ENCODE measurements at regions not wholly inside any gene's neighbourhood (a gene's known extent, or its start where the extent isn't known, plus 50 kb on each side); places are given as distances from the start of the nearest gene placed in this dataset.

DNA sequence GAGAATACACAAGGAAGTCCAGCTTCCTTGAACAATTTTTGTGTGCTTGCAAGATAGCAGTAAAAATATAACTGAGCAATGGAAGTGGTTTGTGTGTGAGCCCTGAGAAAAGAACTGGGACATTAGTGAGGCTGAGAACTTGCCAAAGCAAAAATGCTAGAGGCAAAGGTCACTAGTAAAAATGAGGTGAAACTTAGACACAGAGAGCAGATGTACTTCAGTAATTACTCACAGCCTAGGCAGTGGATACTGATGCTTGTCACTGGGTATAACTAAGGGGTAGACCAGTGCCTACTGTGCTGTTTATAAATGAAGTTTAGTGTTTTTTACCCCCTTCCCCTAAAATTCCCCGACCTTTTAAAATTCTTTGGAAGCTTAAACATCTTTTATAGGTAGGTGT, 450.1 kb downstream of the LPIN1 start:
- DNase-seq (ENCODE audit: low spot score) (no peak), FAIRE-seq (no peak)

DNA sequence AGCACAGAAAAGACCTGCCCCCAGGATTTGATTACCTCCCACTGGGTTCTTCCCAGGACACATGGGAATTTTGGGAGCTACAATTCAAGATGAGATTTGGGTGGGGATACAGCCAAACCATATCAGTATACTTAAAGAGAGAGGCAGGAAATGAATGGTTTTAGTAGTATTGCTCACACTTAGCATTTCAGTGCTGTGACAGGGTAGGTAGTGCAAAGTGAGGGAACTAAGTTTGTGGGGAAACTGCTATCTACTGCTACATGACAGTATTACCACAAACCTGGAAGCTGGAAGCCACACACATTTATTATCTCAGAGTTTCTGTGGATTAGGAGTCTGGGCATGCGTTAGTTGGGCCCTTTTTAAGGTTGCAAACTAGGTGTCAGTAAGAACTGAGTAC, 450.7 kb downstream of the LPIN1 start:
- no peak for DNase-seq (ENCODE audit: low spot score)

DNA sequence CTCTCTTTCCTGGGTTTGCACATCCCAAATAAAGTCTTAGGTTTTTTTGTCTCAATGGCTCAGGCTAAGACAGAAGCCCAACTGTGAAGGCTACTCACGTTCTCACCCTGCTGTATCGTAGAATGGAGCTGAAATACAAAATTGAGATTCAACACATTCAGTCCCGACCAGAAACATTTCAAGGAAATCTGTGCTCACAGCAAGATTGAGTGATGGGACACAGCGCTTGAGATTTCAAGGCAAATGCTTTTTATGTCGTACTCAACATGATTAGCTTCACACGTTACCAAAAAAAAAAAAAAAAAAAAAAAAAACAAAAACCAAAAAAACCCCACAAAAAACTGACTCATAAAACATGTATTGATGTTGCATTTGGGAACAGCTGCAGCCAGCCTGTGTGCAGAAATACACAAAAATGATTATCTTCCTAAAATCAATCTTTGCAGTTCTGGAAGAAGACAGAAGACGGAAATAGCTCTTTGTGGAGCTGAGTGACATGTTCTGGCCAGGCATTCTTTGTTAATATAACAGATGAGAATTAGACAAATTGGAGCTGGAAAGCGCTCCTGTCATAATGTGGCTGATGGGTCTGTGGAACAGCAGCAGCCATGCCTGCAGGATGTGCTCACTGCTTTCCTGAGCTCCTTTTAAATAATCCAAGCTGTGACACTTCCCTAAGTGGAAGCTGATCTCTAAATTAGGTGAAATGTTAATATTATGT, 453.2 kb downstream of the LPIN1 start:
- DNase-seq (ENCODE audit: low spot score): no peak
- no peak for FAIRE-seq

More for the DNA sequence above, 450.7 kb downstream of the LPIN1 start:
- FAIRE-seq: peak; percentile 17

DNA sequence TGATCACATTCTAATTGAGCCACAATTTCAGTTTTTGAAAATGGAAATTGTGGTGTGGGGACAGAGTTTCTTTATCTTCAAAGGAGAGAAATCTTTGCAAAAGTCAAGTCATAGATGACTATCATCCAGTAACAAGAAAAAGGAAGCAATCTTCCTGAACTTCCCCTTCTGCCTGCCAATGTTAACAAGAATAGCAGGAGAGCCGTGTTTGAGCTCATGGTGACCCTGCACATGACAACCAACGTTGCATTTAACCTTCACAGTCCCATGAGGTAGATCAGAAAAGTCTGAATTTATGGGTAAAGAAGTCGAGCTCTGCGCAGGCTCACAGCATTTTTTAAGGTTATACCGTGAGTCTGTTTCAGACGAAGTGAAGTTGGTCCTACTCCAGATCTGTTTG, 454.9 kb downstream of the LPIN1 start:
- FAIRE-seq (no peak), DNase-seq (ENCODE audit: low spot score) (no peak)

DNA sequence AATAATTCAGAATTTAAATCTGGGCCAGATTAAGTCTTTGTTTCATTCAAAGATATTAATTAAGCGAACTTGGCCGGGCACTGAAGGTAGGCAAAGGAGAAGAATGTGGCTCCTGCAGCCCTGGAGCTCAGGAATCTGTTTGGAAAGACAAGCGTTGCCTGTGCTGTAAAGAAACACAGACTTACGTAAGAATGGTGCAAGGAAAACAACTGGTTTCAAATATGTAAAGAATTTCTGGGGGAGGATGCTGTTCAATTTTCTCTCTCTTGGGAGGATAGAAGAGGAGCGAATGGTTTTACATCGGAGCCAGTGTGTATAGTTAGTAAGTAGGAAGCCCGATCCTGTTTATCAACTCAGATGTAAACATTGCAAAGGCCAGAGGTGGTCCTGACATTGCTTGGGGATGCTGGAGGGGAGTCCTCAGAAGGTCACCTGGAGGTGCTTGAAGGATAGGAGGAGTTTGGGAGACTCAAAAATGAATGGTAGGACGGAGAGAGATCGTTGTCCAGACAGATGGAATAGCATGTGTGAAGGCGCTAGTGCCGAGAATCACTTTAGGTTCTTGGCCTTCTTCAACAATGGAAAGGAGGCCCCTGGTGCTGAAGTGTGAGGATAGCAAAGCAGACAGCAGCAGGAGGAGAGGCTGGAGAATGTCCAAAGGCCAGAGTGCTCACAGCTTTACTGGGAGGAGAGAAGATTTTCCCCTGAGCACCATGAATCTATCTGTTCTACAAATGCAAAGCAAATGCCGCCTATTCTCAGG, 456.1 kb downstream of the LPIN1 start:
- DNase-seq (ENCODE audit: low spot score): peak; percentile 18

DNA sequence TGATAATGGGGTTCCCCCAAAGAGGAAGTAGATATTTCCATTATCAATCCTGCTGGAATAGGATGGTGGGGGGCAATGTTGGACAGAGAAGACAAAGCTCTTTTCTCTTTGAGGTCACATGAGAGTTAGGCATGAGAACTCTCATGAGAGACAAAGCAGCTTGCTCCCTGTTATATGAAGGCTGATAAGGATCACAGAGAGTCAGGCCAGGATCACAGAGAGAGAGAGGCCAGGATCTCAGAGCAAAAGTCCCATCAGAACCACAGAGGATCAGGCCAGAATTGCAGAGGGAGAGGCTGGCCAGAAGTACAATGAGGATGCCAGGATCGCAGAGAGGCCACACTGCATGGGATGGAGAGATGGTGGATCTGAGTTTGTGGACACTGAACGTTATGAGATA, 457.1 kb downstream of the LPIN1 start:
- FAIRE-seq: no peak
- DNase-seq (ENCODE audit: low spot score): no peak

More for the DNA sequence above, 456.1 kb downstream of the LPIN1 start:
- no peak for FAIRE-seq

DNA sequence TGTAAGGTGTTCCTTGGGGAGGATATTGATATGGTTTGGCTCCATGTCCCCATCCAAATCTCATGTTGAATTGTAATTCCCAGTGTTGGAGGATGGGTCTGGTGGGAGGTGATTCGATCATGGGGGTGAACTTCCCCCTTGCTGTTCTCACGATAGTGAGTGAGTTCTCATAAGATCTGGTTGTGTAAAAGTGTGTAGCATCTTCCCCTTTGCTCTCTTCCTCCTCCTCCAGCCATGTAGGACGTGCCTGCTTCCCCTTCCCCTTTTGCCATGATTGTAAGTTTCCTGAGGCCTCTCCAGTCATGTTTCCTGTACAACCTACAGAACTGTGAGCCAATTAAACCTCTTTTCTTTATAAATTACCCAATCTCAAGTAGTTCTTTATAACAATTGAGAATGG, 458.7 kb downstream of the LPIN1 start:
- no peak for DNase-seq (ENCODE audit: low spot score)
- no peak for FAIRE-seq

DNA sequence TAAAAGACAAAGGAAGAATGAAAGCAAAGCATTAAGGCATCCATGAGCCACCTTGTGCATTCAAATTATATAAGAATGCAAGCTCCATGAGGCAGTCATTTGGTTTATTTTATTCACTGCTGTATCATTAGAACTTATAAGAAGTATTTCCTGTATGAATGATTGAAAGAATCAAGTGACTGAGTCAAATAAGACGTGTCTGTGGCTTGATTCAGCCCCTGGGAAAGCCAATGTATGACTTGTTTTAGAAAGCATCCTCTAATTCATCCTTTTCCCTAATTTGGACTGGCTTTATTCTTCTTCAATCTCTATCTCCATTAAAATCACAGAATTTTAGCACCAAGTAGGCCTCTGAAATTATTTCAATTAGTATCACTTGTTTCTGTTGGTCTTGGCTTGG, 461.1 kb downstream of the LPIN1 start:
- no peak for DNase-seq (ENCODE audit: low spot score)
- FAIRE-seq: no peak

DNA sequence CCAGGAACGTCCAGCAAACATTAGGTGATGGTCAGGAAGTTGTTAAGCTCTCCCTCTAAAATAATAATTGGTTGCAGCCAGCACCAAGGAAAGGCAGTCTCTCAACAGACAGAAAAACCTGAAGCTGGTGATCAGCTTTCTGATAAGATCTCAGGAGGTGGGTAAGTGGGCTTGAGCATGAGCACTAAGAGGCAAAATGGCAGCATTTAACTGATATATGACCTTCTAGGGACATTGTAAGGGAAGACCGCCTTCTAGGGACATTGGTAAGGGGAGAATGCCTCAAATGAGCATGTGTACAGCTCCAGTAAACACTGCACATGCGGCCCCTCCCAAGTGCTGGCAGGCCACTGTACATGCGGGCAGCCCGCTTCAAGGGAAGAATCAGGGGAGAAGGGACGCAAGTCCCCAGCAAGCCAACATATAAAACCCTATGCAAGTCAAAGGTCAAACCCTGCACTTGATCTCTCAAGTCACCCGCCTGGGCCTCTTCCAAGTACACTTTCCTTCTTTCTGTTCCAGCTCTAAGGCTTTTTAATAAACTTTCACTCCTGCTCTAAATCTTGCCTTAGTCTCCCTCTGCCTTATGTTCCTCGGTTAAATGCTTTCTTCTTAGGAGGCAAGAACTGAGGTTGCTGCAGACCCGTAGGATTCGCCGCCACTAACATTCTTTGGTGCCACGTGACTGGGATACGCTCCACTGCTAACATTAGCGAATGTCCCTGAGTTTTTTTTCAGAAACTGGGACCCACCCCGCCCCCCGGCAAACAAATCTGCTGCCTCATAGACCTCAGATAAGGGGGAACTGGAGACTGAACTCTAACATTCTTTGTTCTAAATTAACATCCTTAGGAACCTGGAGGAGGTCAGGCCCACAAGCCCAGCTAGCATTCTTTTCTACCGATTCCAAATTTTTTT, 463.8 kb downstream of the LPIN1 start:
- no peak for DNase-seq (ENCODE audit: low spot score)
- FAIRE-seq: no peak

DNA sequence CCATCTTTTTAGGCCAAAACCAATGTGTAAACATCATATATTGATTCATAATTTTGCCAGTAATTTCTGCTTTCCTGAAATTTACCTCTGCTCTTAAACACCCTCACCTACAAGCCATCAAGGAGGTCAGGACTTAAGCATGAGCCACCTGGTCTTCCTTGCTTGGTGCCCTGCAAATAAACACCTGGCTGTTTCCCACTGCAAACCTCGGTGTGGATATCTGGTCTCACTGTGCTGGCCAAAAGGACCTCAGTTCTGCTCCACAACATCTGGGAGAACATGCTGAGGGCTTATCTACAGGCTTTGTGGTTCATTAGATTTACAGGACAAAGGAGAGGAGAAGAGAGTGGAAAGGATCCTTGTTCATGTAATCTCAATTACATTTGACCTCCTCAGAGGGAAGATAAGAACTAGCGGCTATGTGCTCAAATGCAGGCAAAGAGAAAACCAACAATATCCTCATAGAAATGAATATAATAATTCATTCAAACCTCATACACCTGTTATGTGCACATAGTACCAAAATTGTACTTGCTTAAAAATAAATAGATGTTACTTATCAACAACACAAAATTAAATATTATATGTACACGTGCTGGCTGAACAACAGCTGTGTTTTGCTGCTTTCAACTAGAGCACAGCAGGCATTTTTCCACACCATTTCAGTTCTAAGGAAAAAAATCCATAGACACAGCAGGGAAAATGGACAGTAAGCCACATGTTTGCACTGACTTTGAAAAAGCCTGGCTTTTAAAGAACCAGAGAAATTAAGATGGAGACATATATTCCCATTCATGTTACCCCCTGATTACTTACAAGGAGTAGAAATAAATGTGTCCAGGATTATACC, 465.1 kb downstream of the LPIN1 start:
- FAIRE-seq (no peak), DNase-seq (ENCODE audit: low spot score) (no peak)

DNA sequence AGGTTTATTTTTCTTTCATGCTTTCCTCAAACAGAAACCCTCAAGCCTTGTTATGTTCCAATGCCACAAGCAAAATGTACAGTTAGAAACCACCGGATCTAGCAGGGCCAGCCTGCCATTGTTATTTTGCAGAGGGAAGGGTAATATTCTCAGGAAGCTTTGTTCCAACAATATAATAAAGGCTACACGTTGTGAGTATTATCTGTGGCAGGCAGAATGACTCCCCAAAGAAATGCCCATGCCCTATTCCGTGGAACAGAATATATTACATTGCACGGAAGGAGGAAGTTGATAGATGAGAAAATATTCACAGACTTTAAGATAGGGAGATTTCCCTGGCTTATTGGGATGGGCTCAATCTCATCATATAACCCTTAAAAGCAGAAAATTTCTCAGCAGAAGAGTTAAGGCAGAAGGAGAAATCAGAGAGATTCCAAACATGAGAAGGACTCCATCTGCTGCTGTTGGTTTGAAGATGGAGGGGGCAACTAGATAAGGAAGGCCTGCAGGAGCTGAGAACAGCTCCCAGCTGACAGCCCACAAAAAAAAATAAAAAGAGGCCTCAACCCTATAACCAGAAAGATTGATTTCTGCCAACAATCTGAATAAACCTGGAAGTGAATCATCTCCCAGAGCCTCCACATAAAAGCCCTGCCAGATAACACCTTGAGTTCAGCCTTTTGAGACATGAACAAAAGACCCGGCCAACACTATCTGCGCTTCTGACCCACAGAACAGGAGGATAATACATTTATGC, 466.6 kb downstream of the LPIN1 start:
- FAIRE-seq: no peak
- DNase-seq (ENCODE audit: low spot score): no peak

DNA sequence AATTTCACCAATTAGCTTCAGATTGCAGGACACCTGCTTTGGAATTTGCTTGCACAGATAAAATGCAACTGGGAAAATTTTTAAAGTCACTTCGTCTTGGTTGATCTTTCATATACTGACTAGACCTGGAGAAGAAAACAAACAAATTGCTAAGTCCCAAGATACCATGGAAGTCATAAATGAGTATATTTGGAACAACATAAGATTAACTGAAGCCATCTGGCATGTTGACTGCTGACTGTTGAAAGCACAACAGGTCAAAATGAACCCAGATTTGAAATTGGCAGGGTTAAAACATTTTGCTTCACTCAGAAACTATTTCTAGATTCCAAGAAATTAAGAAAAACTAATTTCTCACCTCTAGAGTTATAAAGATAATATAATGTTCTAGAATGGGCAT, 470.7 kb downstream of the LPIN1 start:
- DNase-seq (ENCODE audit: low spot score) (no peak), FAIRE-seq (no peak)

DNA sequence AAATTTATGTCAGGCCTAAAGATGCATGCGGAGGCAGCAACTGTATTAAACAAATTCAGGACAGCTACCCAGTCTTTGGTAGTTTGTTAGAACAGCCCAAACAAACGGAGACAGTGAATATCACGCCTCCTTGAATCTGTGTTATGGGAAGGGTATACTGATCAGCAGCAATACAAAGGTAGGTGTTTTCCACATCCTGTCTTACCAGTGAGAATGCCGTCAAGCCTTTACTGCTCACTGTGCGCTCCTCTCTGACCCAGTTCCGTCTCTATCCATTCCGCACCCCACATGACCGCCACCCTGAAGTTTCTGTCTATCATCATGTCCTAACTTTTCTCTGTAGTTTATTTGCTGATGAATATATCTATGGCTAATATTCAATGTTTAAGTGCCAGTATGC, 473.3 kb downstream of the LPIN1 start:
- FAIRE-seq (no peak), DNase-seq (ENCODE audit: low spot score) (no peak)

DNA sequence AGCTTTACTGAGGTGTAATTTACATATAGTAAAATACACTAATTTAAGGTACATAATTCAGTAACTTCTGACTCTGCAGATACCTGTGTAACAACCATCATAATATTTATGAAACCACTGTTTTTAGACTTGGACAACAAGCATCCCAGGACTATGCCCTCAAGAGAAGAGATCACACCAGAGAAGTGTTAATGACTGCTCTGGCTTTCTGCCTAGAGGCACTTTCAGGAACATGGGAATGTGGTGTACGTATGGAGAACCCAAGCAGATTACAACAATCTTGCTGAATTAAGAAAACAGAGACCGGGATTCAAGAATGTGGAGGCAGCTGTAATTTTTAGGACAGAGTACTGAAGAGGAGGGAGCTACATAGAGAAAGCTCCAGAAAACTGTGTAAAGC, 475.2 kb downstream of the LPIN1 start:
- DNase-seq (ENCODE audit: low spot score): no peak
- FAIRE-seq: no peak

DNA sequence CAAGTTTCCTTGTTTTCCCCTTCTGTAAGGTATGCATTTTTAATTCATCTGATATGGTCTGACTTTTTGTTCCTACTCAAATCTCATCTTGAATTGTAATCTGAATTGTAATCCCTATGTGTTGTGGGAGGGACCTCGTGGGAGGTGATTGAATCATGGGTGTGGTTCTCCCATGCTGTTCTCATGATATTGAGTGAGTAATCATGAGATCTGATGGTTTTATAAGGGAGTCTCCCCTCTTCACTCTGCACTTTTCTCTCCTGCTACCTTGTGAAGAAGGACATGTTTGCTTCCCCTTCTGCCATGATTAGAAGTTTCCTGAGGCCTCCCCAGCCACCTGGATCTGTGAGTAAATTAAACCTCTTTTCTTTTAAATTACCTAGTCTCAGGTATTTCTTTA, 476.1 kb downstream of the LPIN1 start:
- FAIRE-seq: no peak

DNA sequence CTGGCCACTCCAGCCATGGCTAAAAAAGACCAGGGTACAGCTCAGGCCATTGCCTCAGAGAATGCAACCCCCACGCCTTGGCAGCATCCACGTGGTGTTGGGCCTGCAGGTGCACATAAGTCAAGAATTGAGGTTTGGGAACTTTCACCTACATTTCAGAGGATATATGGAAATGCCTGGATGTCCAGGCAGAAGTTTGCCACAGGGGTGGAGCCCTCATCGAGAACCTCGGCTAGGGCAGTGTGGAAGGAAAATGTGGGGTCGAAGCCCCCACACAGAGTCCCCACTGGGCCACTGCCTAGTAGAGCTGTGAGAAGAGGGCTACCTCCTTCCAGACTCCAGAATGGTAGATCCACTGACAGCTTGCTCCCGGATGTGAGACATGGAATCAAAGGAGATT, 477.3 kb downstream of the LPIN1 start:
- DNase-seq (ENCODE audit: low spot score): no peak
- FAIRE-seq: no peak

More for the DNA sequence above, 476.1 kb downstream of the LPIN1 start:
- no peak for DNase-seq (ENCODE audit: low spot score)

DNA sequence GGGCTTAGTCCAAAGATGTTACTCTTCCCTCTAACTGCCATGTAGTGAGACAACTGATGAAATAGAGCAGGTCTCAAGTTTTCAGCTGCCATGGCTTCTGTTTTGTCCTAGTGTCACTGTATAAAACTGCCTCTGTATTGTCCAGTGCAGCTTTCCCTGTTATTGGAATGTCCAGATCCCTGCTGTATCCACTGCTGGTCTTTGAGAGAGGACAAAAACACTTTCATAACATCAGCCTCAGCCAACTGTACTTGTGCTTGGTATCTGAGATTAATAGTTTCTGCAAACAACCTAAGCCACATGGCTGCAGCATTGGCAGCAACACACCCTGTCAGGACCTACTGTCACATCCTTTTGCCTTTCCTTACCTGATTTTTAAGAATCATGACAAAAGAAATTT, 480.2 kb downstream of the LPIN1 start:
- FAIRE-seq (no peak), DNase-seq (ENCODE audit: low spot score) (no peak)

DNA sequence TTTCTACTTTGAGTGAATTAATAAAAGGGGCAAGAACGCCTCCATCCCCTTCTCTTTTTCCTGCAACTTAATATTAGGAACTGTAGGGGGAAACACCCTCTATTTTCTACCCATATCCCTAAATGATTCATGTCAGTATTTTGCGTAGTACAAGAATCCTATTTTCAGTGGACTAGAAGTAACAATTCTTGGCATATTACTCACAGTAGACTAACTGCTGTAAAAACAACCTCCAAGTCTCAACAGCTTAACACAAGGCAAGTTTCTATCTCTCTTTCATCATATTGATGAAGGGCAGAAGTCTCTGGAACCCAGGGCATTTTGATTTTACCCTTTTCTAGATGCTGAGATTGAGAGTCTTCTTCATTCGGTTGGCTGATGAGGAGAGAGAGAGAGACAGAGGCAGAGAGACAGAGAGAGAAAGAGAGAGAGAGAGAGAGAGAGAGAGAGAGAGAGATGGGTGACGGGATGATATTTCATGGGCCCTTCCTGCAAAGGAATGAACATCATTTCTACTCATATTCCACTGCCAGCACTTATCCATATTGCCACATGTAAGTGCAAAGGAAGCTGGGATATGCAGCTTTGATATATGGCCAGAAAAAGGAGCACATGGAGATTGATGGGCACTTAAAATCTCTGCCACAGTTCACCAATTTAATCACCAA, 481.6 kb downstream of the LPIN1 start:
- FAIRE-seq: no peak
- DNase-seq (ENCODE audit: low spot score): no peak

DNA sequence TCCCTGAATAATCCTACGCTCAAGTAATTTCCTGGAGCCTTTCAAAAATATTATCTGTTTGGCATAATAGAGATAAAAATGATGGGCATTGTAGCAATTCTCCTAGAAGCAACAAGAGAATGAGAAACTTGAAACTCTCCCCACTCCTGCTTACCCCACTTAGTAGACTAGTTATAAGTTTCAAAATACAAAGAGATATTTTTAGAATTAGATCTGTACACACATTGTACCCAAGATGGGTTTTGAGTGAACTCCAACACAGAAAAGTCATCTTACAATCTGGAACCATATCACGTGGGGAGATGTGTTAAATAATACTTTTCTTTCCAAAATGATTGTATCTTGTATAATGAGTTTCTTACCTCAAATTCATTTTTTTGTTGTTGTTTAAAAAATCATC, 484.9 kb downstream of the LPIN1 start:
- FAIRE-seq (no peak), DNase-seq (ENCODE audit: low spot score) (no peak)

DNA sequence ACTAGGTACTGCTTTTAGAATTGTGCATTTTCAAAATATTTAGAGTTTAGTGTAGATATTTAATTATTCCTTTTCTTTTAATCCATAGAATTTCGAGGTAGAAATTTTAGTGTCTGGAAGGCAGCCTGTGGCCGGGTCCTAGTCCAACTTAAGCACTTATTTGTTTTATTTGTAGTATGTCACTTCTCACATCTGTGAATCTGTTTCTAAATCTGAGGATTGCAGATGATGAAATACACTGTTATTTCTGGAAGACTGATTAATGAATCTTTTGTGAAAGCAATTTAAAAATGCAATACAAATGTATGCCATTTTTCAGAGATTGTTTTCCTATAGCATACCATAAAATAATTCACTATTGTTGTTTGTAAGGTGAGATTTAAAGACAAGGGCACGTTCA, 483.9 kb upstream of the TRIB2 start:
- DNase-seq (ENCODE audit: low spot score): no peak
- no peak for FAIRE-seq

Data from urothelium cell line (cell line).